AG10803 (cell line): ENCODE measurements at regions not wholly inside any gene's neighbourhood (a gene's known extent, or its start where the extent isn't known, plus 50 kb on each side); places are given as distances from the start of the nearest gene placed in this dataset.

ENCODE experiments used
- DNase-seq: peaks from one replicate; pipeline ENCODE4 v3.0.0; 2010; ENCODE audit warnings: low read depth
- H3K4me3 ChIP-seq: 2 replicates; pipeline ENCODE4 v1.5.1; 2011; ENCODE audit warnings: mild to moderate bottlenecking, low read length, control low read depth
- TF ChIP-seq, protein P1 (sequence below): conservative IDR thresholded peaks from 2 replicates; pipeline ENCODE4 v1.5.1; 2011; ENCODE audit warnings: mild to moderate bottlenecking, low read length, control low read depth, inconsistent platforms

DNA sequence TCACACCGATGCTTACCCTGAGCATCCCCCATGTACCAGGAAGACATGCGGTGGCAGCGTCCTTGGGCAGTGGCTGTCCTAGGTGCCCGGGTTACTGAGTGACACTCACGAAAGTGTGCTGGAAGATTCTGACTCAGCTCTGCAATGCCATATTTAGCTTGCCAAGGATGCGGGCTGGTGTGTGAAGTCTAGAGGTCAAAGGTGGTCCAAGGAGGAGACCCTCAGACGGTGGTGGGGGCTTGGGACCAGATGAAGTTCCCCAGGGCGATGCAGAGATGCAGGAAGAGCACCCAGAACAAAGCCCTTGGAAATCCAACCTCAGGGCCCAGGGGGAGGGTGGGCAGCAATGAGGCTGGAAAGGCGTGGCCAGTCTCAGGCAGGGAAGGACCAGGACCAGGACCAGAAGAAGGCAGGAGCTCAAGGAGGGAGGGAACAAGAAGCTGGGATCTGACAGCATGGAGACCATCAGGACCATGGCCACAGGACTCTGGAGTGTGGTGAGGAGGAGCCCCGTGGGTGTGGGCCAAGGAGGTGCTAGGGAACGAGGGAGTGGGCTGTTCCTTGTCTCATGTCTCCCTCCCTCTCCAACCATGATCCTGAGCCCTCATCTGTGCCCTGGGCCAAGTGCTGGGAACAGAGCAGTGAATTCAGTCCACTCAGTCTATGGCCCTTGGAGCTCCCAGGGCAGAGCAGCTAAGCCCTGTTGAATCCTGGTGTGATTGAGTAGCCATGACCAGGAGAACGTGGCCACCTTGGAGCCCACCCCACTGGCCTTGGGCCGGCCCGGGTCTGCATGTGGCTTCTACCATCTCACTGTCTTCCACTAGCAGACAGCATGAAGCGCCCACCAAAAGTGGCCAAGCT, 310.1 kb upstream of the DIO3 start:
- TF ChIP-seq, protein P1, sequence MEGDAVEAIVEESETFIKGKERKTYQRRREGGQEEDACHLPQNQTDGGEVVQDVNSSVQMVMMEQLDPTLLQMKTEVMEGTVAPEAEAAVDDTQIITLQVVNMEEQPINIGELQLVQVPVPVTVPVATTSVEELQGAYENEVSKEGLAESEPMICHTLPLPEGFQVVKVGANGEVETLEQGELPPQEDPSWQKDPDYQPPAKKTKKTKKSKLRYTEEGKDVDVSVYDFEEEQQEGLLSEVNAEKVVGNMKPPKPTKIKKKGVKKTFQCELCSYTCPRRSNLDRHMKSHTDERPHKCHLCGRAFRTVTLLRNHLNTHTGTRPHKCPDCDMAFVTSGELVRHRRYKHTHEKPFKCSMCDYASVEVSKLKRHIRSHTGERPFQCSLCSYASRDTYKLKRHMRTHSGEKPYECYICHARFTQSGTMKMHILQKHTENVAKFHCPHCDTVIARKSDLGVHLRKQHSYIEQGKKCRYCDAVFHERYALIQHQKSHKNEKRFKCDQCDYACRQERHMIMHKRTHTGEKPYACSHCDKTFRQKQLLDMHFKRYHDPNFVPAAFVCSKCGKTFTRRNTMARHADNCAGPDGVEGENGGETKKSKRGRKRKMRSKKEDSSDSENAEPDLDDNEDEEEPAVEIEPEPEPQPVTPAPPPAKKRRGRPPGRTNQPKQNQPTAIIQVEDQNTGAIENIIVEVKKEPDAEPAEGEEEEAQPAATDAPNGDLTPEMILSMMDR, result no peak
- DNase-seq, result no peak
- no peak overlapping the region for H3K4me3 ChIP-seq

DNA sequence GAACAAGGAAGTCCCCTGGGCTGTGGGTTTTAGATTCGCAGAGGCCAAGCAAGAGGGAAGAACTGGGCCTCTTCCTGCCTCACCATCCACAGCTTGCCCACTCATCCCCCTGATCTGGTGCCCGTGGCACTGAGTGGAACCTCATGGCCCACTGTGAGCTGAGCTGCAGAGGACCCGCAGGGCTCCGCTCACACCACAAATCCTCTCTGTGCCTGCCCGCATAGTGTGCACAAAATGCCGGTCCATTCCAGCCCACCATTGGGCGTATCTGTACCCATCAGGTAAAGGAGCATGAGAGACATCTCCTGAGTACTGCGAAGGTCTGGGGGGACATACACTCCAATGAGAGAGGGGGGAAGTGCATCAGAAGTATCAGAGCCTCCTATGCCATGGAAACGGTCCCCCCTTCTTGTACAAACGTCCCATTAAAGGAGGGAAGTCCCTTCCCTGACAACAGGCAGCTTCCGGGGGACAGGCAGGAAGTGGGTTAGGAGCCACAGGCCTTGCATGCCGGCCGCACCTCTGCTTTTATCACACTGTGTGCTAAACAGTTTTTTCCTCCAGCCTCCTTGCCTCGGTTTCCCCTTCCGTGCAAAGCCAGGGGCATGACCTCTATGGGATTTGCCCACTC, 309.4 kb upstream of the DIO3 start:
- DNase-seq, result no peak
- H3K4me3 ChIP-seq, result no peak overlapping the region
- TF ChIP-seq, protein P1, result no peak

DNA sequence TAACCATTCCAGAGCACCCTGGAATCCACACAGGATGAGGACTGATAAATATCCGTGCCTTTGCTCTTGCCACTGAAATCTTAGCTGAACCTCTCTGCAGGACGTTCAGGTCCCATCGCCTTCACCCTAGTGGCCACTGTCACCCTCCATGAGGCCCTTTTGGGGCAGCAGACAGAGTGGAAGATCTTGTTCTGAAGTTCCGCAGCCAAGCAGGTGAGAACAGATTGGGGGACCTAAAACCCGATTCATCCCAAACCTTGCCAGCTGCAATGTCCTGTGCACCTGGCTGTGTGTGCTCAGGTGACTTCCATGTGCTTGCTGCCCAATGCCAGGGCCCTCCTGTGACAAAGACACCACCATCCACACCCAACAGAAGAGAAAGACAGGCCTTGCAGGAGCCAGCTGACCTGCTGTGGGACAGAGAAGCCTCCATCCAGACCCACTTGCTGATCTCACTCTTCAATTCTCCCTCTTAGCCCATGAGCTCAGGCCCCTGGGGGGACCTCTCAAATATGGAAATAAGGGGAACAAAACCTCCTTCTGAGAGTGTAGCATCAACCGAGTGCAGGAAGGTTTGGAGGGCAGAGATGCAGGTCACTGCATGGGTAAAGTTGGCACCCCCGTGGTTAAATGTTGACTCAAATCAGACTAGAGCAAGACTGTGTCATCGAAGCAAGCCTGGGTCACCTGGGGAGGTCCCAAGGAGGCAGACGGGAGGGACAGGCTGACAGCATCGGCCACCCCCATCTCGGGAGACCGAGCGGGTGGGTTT, 308.7 kb upstream of the DIO3 start:
- no peak for DNase-seq
- TF ChIP-seq, protein P1, result no peak
- no peak overlapping the region for H3K4me3 ChIP-seq

DNA sequence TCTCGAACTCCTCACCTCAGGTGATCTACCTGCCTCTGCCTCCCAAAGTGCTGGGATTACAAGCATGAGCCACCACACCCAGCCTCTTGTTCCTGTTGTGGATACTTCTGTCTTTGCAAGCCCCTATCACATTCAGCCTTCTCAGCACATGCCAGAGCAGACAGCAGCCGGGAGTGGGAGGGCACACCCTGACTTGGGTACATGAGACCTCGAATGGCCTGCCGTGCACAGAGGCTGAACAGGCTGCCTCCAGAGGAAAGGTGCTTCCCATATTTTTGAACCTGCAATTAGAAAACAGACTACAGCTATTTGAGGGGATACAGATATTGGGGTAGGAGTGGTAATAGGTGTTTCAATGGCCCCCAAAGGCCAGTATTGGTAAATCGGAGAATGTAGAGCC, 307.3 kb upstream of the DIO3 start:
- no peak for DNase-seq
- TF ChIP-seq, protein P1, result no peak

DNA sequence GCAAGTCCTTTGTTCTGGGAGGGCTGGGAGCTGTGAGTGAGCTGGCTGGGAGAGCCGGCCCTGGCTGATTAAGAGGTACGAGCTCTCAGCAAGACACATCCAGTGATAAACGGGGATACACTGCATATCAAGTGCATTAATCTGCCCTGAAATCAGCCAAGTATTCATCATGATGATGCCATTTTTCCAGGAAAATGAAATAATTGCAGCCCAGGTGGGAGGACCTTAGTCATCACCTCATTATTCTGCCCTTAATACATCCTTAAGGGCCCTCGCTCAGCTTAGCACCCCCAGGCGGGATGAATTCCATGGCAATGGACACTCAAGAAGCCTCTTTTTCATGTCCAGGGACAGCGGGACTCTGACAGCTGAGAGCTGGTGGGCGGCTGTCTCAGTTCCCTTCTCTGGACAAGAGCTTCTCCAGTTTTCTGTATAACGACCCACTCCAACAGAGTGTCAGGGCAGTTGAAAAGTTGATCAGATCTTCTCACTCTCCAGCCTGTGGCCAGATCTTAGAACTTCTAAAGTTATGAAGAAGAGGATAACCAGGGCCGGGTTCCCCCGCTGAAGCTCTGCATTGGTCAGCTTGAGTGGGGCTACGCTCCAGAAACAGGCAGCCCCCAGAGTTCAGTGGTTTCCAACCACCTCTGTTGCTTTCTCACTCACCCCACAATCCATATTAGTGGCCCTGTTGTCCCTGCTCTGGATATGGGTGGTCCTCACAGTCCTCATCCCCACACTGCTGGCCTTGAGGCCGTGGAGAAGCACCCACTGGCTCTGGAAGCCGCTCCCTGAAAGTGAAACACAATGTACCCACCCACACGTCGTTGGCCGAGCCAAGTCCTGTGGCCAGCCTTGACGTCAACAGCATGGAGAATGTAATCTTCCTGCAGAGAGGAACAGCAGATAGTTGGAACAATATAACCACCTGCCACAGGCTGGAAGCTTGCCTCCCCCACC, 306.2 kb upstream of the DIO3 start:
- no peak for DNase-seq
- TF ChIP-seq, protein P1, result no peak

More for the DNA sequence above, 307.3 kb upstream of the DIO3 start:
- H3K4me3 ChIP-seq, result no peak overlapping the region

DNA sequence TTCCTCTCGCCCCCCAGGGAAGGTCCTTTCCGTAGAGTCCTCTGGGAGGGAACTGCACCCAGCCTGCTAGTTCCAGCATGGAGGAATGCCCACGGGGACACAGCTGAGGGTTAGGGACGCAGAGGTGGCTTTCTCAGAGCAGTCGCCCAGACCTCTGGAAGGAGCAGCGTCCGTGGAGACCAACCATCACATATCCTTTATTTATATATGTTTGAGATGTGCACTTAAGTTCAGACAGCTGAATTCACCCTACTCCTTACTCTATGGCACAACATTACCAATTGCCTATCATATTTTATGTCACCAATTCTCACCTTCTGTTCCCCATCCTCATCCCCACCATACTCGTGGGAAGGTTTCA, 305.6 kb upstream of the DIO3 start:
- DNase-seq, result no peak

More for the DNA sequence above, 306.2 kb upstream of the DIO3 start:
- no peak overlapping the region for H3K4me3 ChIP-seq

More for the DNA sequence above, 305.6 kb upstream of the DIO3 start:
- no peak overlapping the region for H3K4me3 ChIP-seq
- TF ChIP-seq, protein P1, result no peak
